ENCODE measurements at regions not wholly inside any gene's neighbourhood (a gene's known extent, or its start where the extent isn't known, plus 50 kb on each side); places are given as distances from the start of the nearest gene placed in this dataset.

- TF ChIP-seq CTCF (IDR thresholded peaks at IDR 0.05) (no peak), SMC3 (IDR thresholded peaks at IDR 0.05; ENCODE audit: low read depth, low read length) (no peak), EZH2phosphoT487 (IDR thresholded peaks at IDR 0.05; ENCODE audit: borderline replicate concordance, low read depth) (no peak), REST (IDR thresholded peaks at IDR 0.05; ENCODE audit: low read depth, low read length) (no peak), POLR2AphosphoS5 (IDR thresholded peaks at IDR 0.05; ENCODE audit: low read depth, low read length) (no peak), FOSL2 (IDR thresholded peaks at IDR 0.05; ENCODE audit: borderline replicate concordance, low read depth) (no peak), GABPA (IDR thresholded peaks at IDR 0.05; ENCODE audit: low read depth) (no peak), JUND (IDR thresholded peaks at IDR 0.05) (no peak)
These were observed 110.1 kb upstream of the IRX2 start for GRCh38 chr5:2861605-2862004.
